ENCODE measurements at regions not wholly inside any gene's neighbourhood (a gene's known extent, or its start where the extent isn't known, plus 50 kb on each side); places are given as distances from the start of the nearest gene placed in this dataset.
"Not testable (repeated sequence)": the region's sequence is repeated elsewhere in the genome, so short reads cannot be mapped to it uniquely, and the experiment has no call there.

DNA sequence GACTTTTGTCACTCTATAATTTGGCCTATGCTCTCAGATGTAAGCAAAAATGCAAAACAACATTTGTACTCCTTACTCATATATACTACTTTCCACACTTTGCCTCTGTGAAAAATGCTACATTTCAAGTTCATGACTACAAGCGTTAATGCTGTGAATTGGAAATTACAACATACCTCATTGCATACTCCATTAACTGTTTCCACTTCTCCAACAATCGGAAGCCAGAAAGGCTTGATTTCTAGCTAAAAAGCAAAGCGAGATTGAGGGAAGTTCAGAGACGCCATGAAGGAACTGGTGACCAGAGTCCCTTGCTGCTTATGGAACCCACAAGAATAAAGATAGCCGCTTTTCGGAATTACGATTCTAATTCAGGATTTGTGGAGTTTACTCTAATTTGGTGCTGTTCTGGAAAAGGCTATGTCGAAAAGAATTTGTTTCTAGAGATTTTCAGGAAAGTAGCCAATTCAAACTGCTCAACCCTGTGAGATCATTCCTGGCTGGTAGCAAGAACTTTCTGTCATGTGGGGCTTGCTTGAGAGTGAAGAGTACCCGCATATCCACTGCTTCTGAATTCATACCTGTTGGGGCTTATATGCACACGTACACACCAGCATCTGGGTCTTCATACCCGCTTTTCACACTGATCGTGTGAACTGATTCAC lies 98.0 kb upstream of the CITED2 start:
- no peak for DNase-seq

DNA sequence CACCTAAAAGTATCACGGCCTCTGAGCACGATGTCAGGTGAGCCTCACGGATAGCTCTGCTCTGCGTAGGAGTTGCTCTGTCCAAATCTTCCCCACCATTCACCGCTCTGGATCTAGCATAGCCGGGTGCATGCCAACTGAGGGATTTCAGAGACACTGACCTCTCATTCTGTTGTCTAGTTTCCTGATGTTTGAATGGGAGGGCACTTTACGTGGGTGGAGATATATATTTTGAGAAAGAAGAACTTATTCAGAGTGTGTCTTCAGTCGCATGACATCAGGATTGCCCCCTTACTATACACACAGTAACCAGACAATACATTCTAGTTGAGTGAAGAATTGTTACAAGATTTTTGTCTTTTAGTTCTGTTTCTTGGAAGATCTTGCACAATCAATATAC lies 96.5 kb upstream of the CITED2 start:
- DNase-seq = no peak

DNA sequence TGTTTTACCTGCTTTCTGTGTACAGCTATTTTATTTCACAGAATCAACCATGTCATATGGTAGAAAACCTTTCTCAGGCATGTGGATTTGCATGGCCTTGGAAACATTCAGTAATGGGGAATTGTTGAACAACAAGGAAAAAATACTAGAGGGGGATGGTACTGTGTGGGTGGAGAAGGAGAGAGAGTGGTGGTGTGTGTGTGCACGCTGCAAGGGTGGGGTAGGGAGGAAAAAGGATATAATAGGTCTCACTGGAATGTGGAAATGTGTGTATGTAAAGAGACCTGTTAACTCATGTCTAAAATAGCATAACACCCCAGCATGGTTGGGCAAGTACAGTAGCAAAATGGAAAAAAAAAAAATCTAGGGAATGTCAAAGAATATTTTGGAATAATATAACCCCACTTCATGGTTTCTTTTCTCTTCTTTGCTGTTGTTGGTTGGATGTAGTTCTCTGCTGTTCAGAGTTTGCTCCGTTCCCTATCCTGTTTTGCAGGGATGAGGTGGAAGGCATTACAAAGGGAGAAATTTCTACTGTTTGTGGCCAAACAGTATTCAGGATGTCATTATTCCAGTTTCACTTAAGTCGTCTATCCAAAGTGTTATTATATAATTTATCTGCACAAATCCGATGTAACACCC lies 93.9 kb upstream of the CITED2 start:
- DNase-seq = no peak

DNA sequence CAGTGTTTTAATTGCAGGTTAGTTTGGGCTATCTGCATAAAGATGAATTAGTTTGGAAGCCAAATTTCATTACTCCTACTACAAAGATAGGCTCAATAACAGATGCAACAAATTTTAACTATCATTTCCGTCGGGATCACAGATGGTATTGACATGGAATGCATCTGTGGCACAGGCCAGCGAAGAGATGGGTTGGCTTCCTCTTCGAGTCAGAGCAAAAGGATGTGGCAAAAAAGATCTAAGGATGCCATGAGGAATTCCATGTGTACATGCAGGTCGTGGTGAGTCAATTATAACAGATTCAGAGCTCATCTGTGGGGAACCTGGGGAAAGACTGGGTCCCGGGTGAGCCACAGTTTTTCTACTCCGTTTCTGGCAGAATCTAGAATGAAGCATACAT lies 83.0 kb upstream of the CITED2 start:
- no peak for DNase-seq

DNA sequence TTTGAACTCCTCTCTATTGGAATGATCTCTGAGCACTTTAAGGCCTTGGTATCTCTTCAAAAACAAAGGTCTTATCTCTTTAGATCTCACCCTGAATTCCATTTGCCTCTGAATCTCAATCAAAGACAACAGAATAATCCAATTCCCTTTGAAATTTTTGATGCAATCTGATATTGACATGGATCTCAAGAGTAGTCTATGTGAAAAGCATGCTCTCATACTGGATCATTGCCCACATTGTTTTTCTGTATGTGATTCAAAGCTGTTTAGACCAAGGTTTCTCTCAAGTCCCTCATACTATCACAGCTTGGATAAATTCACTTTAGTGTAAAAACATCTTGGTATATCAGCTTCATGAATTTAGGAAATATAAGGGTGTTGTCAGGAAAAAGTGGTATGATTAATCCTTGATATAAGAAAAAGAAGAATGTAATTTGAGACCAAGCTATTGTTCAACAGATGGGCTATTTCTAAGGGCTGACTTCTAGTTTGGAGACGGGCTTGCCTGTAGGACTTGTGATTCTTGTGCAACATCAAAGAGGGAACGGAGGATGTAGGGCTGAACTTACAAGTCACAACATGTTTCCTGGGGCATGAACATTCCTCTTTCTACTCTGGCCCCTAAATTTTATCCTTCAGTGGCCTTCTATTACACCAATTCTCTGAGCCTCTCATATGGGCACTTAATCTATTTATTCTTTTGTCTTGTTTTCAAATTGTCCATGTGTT lies 77.9 kb upstream of the CITED2 start:
- DNase-seq = no peak

DNA sequence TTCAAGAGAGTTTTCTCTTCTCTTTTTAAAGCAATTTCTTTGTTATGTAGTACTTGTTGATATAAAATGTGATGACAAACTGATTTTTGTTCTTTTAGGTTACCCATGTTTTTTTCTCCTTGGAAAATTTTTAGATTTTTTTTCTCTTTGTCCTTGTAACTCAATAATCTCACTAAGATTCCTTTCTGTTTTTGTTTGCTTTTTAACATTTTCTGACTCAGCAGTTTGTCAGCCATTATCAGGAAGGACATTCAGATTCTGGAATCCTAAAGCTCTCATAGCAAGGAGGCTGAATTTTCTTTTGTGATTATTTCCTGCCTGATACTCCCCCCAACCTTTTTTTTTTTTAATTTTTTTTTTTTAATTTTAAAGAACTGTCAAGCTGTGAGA lies 75.2 kb upstream of the CITED2 start:
- no peak for DNase-seq

DNA sequence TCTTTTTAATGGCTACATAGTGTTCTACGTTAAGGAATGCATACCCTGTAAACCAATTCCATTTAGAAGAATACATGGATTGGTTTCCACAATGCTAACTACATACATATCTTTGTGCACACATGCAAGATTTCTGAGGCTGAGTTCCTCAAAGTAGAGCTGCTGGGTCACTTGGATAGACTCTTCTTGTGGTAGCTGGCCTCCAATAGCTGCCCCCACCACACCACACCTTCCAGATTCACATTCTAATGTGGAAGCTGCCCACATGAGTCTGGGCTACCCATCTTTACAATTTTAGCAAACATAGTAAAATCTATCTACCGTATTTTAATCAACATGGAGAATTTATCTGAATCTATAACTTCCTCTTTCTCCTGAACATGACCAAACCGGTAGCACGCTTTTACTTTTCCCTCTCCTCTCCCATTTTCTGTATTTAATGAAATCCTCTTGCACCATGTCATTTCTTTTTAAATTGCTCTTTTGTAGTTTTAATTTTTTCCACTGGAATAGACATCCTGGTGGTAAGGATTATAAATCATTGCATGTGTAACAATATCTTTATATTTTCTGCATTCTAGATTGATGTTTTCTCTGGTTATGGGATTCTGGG lies 74.7 kb upstream of the CITED2 start:
- DNase-seq = no peak

DNA sequence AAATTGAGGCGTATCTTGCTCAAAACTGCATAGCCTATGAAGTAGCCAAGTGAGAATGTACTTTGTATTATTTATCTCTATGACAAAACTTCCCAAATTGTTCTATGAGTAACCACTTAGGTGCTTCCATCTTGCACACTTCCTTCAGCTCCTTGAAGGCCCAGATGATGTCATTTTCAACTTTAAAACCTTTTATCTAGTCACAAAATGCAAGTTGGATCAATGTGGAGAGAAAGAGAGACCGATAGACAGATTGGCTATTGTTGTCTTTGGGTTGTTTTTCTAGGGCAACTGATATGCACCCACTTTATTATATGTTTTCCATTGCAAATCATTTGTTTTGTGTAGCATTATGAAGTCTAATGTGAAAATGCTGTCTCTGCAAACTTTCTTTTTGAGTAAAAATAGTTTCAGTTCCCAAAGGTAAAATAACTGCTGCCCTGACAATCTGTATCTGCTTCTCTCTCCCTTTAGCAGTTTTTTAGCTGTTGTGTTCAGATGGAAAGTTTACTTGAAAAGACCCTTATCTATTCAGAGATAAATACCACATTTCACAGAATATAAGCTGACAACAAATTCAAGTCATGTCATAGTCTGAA lies 73.7 kb upstream of the CITED2 start:
- no peak for DNase-seq

DNA sequence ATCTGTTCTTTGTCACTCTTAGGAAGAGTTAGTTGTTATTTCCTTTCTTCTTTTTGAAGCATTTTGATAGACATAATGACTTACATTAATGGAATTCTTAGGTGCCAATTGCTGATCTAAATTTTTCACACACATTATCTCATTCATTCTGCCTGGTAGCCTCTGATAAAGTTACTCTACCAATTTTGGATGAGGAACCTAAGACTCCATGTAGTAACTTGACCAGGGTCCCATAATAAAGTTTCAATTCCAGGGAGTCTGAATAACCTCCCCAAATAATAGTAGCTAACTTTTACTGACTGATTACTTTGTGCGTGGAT lies 73.2 kb upstream of the CITED2 start:
- DNase-seq = no peak

DNA sequence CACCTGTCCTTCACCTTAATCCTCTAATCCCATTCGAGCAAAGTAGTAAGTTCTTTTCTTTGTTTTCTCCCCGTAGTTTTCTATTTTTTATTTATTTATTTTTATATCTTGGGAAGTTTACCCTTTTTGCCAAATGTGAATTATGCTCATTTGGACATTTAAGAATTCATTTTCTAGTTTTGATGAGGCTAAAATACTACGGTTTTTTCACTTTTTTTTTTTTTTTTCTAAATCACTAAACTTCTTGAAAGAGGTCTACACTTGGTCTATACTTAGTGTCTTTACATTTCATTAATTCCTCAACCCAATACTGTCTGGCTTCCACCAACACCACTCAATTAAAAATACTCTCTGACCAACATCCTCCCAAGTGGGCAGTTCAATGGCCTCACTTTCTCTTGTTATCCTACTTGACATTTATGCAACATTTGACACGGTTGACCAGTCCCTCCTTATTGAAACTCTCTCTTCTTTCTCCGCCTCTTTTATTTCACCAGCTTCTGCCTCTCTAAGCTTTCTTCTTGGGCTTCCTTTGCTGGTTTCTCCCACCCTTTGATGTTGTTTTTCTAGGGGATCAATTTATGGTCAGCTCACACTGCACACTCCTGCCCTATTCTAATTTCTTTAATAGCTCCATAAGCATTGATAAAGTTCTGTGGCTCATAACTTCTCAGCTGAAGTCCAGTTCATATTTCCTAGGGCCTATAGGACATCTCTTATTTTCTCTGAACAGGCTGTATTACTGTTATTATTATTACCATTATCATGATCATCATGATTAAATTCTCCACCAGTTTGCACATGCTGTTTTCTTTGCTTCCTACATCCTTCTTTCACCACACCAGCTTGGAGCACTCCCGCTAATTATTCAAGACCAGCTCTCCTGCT lies 72.6 kb upstream of the CITED2 start:
- no peak for DNase-seq

DNA sequence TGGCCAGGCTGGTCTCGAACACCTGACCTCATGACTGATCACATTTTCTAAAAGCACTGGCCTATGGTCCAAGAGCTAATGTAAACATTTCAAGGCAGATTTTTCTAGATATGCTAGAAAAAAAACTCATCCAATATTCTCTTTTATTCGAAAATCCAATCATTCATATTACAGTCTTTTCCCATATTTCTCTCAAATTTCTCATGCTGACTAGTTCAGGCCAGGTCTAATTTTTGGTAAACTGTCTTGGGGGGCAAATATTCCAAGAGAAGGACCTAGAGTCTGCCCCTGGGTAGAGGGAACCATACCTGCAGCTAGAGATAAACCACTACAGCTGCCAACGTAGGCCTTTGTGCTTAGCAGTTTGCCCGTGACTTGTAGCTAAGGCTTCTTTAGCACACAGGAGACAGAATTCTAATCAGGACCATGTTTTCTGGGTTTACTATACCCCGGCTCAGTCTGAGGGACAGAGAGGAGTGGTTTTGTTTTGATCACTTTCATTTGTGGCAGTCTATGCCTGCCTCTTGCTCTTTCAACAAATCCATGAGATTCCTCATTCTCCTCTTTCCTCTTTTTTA lies 71.8 kb upstream of the CITED2 start:
- DNase-seq = no peak

DNA sequence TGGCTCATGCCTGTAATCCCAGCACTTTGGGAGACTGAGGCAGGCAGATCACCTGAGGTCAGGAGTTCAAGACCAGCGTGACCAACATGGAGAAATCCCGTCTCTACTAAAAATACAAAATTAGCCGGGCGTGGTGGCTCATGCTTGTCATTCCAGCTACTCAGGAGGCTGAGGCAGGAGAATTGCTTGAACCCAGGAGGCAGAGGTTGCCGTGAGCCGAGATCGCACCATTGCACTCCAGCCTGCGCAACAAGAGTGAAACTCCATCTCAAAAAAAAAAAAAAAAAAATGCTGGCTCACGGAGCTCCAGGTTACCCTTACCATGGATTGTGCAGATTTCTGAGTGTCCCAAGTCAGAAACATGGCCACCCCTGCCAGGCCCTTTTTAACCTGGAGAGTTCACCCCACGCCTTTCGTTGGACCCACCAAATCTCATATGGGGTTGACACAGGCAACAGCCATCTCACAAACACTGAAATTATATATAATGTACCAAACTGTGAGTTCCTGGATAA lies 69.9 kb upstream of the CITED2 start:
- DNase-seq = not testable (repeated sequence)

DNA sequence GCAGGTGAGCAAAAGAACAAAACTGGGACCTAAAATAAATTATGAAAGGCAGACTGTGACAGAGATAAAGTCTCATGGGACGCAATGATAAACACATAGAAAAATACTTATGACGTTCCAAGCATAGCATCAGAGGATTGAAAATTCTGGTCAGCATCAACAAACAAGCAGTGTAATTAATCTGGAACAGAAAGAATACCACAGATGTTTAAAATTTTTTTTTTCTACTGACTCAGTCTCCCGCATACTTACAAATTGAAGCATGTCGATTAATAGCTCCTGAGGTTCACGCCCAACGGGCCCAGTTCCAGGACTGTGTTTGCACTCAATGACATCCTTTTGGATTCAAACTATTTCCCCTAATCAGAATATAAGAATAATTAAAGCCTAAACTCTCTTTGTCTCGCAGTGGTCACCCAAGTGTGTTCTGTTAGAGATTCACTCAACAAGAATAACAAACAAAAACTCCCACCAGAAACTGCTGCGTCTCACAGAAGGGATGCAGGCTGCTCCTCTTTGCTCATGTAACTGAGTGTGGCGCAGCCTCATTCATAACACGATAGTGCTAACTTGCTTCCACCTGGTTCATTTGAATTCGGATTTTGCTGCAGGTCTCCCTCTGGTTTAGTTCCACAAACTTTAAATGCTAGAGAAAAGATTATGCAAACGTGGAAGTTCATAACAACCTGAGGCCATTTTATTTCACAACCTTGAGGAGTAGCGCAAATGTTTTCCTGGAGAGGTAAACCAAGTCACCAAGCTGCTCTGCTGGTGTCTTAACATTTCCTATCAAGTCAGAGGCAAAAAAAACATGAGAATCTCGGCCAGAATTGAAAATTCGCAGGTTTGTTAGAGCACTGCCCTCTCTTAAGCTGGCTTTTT lies 69.0 kb upstream of the CITED2 start:
- DNase-seq = no peak

DNA sequence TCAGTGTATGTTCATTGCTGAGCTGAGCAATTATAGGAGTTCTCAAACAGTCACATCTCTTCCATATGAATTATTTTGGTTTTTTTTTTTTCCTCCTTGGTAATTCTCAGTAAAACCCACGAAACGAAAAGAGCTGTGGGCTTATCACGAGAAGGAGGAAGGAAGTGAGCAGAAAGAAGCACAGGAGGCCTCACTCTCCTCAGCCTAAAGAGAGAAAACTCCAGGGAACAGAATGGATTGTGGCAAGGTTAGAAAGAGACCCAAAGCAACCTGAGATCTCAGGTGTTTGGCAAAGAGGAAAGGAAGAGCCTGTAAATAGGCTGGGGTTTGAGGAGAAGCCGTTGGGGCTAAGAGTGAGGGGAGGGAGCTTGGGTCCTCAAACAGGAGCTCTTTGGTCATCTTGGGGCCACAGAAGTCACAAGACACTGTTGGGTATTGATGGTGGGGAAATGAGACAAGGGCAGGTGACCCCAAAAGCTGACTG lies 67.8 kb upstream of the CITED2 start:
- no peak for DNase-seq

DNA sequence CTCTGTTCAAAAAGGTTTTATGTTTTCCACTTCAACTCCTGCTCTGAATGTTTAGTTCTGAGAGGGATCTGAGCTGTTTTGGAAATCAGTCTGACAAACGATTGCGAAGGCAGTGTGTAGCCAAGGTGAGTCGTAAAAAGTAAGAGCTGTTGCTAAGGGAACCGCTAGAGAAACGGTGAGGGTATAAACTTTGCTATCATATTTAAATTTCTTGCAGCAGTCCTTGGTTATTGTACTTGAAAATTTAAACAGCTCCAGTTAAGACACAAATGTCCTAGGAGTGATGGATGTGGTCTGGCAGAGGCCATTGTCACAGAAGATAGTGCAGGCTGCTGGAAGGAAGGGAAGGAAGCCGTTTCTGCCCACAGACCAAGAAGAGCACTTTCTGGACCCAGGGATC lies 64.9 kb upstream of the CITED2 start:
- DNase-seq = no peak

DNA sequence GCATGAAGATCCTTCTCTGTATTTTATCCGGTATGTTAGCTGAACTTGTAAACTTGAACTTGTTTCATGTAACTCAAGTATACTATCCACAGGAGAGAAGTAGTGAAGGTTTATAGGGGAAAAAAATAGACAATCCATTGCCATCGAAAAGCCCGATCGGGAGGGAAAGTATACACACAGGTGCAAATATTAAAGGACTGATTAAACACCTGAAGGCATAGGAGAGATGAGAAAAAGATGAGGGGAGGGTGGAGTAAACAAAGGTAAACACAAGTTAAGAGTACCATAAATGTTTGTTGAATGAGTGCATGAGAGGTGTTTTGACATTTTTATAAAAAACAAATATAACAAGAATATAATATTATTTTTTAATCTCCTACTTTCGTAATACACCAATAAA lies 64.3 kb upstream of the CITED2 start:
- no peak for DNase-seq

DNA sequence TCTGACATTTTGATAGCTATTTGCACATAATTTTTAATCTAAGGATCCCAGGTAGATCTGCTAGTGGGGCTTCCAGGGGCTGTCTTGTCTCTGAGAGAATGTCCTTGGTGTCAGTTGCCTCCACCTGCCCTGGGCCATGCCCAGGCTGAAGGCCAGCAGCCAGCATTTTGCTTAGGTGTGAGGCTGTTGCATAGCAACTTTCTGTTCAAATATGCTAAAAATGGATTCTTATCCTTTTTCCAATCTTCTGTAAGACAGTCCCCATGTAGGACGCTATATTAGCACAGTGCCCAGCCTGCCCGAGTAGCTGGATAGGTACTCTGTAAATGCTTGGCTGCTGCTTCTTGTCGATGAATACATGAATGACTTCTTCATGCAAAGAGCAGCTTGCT lies 62.5 kb upstream of the CITED2 start:
- DNase-seq = no peak

DNA sequence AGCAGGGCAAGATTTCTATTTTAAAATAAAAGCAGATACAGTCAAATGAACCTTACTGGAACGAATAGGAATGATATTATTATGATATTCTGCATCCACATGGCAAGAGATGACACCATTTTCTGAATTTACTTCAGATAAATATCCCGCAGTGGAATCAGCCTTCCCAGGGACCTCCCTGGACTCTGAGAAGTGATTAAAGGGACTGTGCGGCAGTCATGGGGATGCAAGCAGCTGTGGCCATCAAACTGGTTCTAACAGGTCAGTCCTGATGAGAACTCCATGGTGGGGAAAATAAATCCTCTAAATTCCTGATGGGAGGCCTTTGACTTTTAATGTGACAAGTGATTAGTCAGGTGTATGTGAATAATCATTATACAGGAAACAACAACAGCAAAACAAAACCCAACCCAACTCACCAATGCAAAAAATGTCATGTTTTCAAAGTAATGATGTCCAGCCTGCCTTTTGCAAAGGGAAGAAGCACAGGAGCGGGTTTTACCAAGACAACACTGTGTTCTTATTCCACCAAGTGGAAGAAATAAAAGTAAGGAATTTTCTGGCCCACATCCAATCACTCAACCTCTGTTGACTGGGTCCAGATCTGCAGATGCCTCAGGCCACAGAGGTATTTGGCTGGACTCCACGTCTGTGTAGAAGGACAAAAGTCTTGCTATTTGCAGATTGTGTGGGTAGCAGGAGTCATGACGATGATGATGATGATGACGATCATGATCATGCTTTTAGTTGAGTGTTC lies 61.9 kb upstream of the CITED2 start:
- no peak for DNase-seq

DNA sequence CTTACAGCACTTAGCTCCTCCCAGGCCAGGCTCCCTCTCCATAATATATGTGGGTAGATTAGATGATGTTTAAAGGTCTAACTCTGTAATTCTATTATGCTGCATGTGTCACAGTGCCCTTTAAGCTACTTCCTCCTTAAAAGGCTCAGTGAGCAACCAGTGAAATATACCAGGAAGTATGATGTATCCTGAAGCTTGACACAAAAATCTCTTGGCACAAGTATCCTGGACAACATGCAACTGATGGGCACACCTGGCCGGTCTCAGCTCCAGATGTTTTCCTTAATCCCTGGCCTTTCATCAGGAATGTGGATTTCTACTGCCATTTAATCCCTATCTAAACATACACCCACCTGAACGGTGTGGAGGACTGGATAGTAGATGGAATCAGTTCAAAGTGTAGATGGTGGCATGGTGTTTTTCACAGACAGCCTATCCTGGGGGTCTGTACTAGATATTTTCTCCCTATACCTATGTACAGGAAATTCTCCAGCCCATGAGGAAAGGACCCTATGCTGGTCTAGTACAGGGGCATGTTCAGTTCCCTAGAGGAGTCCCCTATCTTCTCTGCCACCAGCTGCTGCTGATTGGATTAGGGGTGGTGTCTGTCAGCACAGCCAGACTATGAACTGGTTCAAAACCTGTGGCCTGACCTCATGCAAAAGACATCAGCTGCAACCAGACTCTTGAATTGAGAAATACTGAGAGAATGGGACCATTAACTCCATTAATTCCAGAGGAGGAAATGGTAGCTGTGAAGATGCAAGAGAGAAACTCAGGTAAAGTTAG lies 59.4 kb upstream of the CITED2 start:
- DNase-seq = no peak
